Hindlimb muscle (tissue), 1 donor: ENCODE measurements at regions not wholly inside any gene's neighbourhood (a gene's known extent, or its start where the extent isn't known, plus 50 kb on each side); places are given as distances from the start of the nearest gene placed in this dataset.
"Not testable (repeated sequence)": the region's sequence is repeated elsewhere in the genome, so short reads cannot be mapped to it uniquely, and the experiment has no call there.

Experiments
- DNase-seq: peaks from one replicate; pipeline ENCODE4 v3.0.0-alpha.2; 2013

DNA sequence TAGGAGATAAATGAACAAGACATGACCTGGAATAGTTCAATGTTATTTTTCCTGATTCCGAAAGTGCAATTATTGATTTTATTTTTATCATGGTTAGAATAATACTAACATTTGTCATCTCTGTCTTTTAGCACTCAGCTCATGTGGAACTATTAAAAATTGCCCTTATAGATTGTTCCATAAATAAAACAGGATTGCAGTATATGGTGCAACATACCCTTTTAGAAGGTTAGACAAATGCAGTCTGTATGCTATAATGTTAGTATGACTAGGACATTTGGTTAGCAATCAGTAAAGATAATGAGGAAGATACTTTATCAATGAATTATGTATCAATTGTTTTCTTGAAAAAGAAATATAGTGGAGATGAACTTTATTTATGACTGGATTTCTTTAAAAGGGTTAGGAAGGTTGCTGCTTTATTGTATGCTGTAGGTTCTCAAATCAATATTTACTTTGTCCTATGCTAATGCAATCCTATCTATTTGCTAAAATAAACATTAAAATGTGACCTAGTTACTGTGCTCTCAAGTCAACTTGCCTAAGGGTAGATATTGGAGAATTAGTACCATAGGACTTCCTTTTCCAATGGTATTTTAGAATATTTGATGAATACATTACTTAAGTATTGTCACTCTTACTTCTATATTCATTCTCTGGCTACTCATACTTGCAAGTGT, 348.9 kb upstream of the ISL1 start:
- DNase-seq = no peak

DNA sequence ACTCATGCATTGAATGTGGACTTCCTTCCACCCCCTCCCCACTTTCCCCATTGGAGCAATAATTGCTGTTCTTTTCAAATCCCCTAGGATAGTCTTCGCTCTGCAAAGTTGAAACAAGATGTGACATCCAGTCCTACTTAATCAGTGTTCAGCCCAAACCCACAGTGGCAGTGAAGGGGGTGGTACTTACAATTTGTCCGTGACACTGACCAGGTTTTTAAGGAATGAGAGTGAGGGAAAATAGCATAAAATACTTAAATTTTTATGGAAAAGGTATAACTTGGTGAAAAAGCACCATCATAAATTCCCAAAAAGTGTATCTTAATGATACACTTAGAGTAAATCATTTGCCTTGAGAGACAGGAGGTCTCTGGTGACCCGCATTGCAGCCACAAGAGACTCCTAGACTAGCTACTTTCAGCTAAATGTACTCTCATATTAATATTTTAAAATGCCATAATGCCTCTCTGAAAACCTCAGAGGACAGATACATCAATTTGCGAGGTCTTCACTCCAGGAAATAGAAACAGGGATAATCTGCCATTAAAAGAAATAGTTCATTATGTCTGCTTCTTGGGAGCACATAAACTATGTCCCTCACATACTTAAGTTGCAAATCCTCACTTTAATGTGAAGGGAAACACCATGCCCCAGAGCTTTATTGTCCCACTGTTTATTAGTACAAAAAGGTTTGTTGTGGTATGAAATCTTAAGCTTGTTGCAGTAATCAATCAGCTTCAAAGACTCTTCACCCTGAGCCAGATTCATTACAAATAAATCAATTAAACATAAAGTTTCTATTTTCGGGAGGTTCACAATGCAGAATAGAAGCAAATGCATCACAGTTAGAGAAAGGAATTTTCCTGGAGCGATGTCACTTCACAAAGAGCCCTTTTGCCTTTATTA, 343.6 kb upstream of the ISL1 start:
- no peak for DNase-seq

DNA sequence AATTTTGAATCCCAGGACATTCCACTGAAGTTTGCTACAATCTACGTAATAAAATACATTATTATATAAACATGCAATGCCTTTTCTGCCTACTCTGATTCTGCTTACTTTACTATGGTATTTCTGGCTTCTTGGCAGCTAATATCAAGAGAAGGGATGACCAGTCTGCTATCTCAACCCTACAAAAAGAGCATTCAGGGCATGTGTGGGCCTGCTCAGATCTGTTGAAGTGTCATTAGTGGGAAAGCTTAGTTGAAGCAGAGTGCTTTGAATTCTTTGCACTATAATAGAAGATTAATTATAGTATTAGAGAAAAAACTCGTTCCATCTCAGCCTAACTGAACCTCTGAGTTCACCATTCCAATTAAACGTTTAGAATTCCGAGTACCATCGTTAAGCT, 339.5 kb upstream of the ISL1 start:
- DNase-seq = no peak

DNA sequence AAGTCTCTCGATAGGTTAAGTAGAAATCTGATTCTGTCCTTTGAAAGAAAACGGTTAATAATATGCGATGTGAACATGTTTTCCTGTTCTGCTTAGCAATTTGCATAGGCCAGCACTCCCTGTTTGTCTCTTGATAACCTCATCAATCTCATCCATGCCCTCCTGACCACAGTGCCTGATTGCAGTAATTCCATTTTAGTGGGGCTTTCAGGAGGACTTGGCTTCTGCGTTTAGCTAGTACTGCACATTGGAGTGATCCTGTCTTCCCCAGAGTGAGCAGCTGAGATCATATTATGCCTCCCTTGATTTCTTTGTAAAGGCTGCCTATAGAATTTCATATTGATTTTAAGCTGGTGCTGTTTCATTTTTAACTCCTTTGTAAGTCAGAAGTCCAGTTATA, 335.9 kb upstream of the ISL1 start:
- no peak for DNase-seq

DNA sequence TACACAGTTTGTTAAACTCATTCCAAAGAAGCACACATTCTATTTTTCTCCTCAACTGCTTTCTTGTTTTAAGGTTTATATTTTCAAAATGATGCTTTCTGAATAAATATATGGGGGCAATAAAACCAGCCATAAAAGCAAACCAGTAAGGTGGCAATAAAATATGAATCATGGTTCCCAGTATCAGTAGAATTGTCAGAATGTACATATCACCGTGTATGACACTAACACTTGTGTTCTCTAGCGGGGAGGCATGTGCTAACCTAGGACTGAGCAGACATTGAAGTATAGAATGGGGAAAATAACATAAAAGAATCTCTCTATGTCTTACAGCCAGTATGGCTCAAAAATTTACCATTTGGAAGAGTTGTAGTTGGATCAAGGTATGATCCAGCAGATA, 329.9 kb upstream of the ISL1 start:
- DNase-seq = no peak

DNA sequence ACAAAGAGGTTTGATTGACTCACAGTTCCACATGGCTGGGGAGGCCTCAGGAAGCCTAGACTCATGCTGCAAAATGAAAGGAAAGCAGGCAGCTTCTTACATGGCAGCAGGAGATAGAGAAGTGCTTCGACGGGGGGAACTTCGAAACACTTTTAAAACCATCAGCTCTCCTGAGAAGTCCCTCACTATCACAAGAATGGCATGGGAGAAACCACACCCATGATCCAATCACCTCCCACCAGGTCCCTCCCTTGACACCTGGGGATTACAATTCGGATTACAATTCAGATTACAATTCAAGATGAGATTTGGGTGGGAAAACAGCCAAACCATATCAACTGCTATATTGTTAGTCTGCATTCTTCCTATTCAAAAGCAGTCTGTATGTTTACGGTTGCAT, 322.3 kb upstream of the ISL1 start:
- DNase-seq = no peak

DNA sequence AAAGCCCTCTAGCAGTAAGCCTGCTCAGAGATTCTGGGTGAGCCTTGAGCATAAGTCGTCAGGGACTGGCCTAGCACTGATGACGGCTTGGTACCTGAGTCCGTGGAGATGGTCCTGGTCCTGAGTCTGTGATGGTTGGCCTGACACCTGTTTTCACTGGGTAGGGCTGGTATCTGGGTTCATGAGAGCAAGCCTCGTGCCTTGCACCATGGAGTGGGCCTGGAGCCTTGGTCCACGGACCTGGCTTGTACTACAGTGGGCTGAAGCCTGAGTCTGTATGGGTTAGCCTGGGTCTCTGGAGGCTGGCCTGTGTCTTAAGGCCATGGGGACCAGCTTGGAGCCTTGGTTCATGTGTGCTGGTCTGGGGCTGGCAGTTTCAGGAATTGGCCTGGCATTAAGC, 310.3 kb upstream of the ISL1 start:
- no peak for DNase-seq

DNA sequence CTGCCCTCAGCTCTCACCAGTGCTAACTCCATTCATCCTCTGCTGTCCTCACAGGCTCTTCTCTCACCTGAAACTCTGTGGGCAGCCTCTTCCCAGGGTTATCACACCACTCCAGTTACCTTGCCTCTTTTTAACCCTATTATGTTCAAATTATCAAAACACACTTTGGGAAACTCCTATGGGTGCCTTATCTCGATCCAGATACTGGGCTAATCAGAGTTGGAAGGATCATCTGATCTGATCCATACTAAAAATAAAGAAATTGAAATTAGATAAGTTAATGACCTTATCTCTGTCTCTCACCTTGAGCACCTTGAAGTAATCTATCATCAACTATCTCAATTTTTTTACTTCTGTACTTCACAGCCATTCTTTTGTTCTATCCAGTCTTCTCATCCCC, 300.5 kb upstream of the ISL1 start:
- no peak for DNase-seq

DNA sequence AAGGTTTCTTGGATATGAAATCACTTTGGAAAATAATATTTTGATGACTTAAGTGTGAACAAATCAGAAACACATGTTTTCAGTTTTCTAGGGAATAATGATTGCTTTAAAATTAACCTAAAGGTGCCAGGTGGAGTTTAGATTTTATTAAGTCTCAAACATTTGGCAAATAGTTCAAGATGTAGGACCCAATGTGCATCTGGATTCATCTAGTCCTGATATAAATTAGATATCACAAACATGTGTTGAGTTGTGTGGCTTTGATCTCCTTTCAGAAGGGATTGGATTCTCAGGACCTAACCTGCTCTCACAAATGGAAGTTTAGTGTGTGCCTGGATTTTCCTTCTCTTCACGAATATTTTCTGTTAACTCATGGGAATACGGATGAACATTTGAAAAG, 291.4 kb upstream of the ISL1 start:
- peak; percentile 10 for DNase-seq

DNA sequence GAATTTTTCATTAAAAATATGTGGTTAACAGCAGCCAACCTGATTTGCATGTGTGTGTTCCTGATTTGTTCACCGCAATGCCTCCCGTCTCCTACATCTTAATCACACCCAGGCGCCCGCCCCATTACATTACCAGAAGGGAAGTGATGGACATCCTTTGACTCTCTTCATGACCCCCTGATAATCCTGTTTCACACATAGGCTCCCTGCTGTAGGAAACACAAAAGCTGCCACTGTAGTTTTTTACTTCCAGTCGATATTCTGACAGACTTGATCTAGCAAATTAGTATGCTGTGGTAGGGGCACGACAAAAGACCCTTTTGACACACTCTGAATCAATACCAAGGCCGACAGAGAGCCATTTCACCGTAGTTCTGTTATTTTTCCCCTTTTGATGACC, 287.8 kb upstream of the ISL1 start:
- DNase-seq = no peak

DNA sequence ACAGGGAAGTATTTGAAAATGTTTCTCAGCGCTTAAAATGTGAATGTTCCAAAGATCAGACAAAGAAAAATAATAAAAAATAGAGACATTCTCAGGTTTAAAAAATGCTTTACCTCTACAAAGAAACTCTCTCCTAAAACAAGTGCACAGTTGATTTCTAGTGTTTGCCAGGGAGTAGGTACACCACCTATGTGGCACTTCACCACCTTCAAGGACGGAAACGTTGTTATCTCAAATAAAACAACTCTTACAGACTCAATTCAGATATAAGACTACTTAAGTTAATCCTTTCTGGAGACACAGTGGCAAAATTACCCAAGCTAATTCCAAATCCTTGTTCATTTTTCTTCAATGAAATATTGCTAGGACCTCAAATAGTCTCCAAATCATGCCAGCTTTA, 286.4 kb upstream of the ISL1 start:
- no peak for DNase-seq

DNA sequence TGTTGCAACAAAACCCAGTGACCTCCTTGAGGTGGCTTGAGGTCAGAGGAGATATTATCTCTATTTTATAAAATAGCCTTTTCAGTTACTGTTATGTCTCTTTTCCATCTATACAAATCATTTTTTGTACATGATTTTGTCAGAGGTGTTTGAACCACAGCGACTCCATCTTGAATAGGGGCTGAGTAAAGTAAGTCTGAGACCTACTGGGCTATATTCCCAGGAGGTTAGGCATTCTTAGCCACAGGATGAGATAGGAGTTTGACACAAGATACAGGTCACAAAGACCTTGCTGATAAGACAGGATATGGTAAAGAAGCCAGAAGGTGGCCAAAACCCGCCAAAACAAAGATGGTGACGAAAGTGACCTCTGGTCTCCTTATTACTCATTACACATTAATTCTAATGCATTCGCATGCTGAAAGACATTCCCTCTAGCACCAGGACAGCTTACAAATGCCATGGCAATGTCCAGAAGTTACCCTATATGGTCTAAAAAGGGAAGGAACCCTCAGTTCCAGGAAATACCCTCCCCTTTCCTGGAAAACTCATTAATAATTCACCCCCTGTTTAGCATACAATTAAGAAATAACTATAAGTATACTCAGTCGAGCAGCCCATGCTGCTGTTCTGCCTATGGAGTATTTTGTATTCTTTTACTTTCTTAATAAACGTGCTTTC, 283.9 kb upstream of the ISL1 start:
- no peak for DNase-seq

DNA sequence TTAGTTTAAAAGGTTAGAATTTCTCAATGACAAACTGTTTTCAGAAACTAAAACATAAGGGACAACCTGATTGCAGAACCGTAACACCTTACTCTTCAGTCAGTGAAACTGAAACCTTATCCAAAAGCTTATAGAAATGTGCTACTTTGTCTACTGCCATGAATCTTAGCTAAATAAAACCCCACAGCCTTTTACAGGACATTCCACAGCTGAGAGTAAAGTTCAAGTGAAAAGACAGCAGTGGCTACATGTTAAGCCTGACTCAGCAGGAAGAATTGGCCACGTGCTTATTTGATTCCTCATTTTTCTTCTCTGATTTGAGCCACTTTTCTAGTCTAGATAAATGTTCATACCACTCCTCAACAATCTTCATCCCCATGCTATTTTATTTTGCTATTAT, 278.7 kb upstream of the ISL1 start:
- no peak for DNase-seq

DNA sequence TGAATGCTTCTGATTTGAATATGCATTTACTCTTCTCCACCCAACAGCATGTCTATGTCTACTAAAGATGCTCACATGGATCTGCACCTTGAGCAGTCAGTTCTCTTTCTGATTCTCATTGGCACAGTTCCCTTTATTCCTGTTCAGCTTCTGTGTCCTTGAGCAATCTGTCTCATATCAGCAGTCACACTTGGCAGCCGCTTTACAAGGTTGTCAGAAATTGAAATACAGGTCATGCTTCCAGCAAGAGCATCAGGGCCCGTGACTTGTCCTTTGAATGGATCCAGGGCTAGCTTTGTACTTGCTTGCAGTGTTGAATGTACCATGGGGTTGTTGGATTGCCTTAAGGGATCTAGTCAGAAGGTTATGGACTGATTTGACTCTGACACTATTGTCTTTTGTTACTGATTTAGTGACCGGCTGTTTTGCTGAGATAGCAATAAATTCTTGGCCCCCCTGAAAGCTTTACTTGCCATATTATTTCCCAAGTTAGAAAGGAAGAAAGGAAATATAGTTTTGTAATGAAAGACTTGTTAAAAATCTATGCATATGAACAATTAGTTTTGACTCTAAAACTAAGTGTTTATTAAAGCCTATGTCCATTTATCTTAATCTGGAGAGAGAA, 273.4 kb upstream of the ISL1 start:
- DNase-seq = no peak

DNA sequence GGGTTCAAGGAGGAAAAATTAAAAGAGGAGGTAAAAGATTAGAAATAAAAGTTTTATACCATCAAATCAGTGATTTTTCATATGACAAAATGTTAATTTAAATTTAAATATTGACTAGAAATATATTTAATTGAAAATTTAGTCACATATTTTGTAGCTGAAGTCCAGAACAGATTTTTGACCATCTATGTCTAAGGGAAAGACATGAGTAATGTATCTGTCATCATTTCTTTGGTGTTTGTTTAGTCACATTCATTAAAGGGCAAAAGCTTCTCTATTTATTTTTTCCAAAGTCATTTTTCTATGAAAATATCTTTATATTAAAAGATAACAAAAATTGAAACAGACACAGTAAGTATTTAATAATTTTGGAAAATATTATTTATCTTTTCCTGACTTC, 252.0 kb upstream of the ISL1 start:
- no peak for DNase-seq

DNA sequence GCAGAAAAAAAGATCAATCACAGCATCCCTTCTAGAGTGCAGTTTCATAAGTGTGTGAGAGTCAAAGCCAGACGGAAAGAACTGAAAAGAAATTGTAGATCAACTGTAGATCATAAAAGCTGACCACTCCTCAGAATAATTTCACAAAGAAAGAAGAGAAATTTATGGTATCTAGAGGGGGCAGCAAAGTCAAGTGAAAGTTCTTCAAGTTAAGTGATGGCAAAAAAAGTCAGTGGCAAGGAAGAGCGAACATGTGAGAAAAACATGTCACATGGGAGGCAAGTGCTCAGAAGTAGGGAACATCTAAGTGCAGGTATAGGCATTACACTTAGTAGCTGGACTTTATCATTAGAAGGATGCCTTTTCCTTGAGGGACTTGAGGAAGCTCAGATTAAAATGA, 245.1 kb upstream of the ISL1 start:
- DNase-seq = no peak

DNA sequence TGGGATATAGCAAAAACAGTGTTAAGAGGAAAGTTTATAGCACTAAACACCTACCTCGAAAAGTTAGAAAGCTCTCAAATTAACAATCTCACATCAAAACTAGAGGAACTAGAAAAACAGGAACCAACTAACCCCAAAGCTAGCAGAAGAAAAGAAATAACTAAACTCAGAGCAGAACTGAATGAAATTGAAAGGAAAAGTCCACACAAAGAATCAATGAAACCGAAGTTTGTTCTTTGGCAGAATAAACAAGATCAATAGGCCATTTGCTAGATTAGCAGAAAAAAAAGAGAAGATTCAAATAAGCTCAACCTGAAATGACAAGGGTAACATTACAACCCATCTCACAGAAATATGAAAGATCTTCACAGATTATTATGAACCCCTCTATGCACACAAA, 234.8 kb upstream of the ISL1 start:
- DNase-seq = no peak

DNA sequence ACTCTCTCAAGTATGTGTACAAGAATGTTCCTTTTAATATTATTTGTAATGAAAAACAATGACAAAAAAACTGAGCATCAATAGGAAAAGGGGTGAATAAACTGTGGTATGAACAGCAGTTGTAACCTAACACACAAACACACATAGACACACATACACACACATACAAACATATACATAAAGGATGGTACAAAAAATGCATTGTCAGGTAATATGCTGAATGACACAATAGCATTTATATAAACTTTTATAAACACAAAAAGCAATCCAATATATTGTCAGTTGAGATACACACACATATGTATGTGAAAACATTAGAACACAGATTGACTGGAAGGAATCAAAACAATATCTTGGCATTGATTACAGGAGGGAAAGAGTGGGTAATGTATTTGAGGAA, 227.0 kb upstream of the ISL1 start:
- no peak for DNase-seq

DNA sequence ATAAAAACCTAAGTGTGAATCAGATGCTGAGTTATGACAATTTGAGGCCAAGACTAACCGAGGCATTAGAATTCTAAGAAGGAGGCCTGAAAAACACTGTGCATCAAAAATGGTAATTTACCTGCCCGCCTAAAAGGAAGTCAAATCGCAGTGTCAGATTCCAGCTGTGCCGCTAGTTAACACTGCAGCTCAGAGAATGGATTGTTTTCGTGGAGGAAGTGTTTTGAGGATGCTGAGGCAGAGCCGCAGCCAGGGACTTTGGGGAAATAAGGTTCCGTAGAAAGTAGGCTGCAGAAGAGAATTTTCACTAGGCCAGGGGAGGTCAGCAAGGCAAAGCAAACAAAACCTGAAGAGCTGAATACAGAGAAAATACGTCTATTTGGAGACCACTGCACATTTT, 226.4 kb upstream of the ISL1 start:
- no peak for DNase-seq

DNA sequence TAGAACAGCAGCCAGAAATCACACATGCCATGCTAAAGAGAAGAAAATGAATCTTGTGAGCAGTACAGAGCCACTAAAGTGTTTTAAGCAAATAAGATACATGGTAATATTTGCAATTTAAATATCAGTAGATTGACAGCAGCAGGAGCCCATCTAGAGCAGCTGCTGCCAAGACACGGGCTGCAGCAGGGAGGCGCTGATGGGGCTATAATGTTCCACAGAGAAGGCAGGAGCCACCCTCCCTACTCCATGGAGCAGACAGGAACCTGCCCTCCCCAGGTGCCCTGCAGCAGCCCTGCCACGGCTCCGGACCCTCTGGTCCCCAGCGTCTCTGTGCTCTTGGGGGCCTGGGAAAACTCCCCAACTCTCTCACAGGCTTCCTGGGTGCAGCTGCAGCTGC, 224.1 kb upstream of the ISL1 start:
- DNase-seq = no peak

DNA sequence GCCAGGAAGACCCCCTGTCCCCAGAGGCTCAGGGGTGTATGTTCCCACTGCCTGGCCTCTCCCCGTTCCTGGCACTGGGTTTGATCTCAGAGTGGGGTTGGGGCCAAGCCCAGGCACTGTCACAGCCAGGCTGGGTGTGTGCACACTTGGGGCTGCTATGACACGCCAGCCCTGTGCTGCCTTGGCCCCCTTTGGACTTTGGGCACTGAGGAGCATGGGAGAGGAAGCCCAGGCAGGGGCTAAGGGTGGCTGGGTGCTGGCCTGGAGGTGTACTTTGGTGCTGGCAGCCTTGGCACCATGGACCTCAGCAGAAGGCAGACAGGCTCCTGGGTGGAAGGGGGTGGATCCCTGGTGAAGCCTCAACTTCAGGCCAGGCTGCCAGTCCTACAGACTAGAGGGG, 223.6 kb upstream of the ISL1 start:
- DNase-seq = no peak

DNA sequence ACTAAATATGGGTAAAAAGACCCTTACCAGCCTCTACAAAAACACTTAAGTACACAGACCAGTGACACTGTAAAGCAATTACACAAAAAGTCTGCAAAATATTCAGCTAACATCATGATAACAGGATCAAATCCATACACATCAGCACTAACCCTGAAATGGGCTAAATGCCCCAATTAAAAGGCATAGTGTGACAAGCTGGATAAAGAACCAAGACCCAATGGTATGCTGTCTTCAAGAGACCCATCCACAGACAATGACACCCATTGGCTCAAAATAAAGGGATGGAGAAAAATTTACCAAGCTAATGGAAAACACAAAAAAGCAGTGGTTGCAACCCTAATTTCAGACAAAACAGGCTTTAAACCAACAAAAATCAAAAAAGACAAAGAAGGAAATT, 221.0 kb upstream of the ISL1 start:
- DNase-seq = no peak

DNA sequence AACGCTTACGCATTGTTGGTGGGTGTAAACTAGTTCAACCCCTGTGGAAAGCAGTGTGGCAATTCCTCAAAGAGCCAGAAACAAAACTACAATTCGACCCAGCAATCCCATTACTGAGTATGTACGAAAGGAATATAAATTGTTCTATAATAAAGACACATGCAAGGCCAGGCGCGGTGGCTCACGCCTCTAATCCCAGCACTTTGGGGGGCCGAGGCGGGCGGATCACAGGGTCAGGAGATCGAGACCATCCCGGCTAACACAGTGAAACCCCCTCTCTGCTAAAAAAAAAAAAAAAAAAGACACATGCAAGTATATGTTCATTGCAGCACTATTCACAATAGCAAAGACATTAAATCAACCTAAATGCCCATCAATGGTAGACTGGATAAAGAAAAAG, 217.6 kb upstream of the ISL1 start:
- DNase-seq = not testable (repeated sequence)
